GM23338 (cell line): ENCODE measurements at regions not wholly inside any gene's neighbourhood (a gene's known extent, or its start where the extent isn't known, plus 50 kb on each side); places are given as distances from the start of the nearest gene placed in this dataset.

Experiments used
- ATAC-seq: fragments of 200-7000 bp; cut with Tn5 transposase; 3 replicates; pipeline ENCODE4 v1.9.1; 2020
- DNase-seq: peaks from one replicate; pipeline ENCODE4 v3.0.0-alpha.2; 2015; ENCODE audit warnings: low spot score
- H2AFZ ChIP-seq: fragments of 200-600 bp; sonication (generic); 2 replicates; pipeline ENCODE4 v1.8.0; 2016; ENCODE audit warnings: antibody characterized with exemption, mild to moderate bottlenecking, moderate library complexity
- H3F3A ChIP-seq: fragments of 200-600 bp; sonication (generic); replicated peaks from 2 replicates; pipeline ENCODE4 v1.8.0; 2017; ENCODE audit warnings: antibody characterized with exemption, mixed run types, low read depth
- H3K27ac ChIP-seq: fragments of 200-600 bp; sonication (generic); 2 replicates; pipeline ENCODE4 v1.6.1; 2016; ENCODE audit warnings: low read depth
- H3K27me3 ChIP-seq: fragments of 200-600 bp; sonication (generic); 2 replicates; pipeline ENCODE4 v1.8.0; 2016; ENCODE audit warnings: mild to moderate bottlenecking, mixed run types, moderate library complexity; ENCODE audit not compliant: insufficient read depth
- H3K36me3 ChIP-seq: fragments of 200-600 bp; sonication (generic); 2 replicates; pipeline ENCODE4 v1.8.0; 2016; ENCODE audit warnings: mild to moderate bottlenecking; ENCODE audit not compliant: insufficient read depth
- H3K4me1 ChIP-seq: fragments of 200-600 bp; sonication (generic); 2 replicates; pipeline ENCODE4 v1.8.0; 2016; ENCODE audit warnings: mild to moderate bottlenecking, moderate library complexity; ENCODE audit not compliant: insufficient read depth
- H3K4me2 ChIP-seq: fragments of 200-600 bp; sonication (generic); 2 replicates; pipeline ENCODE4 v1.7.1; 2017; ENCODE audit warnings: mixed run types
- H3K4me3 ChIP-seq: fragments of 200-600 bp; sonication (generic); 2 replicates; pipeline ENCODE4 v1.6.1; 2016; ENCODE audit warnings: mixed run types
- H3K79me2 ChIP-seq: fragments of 200-600 bp; sonication (generic); replicated peaks from 2 replicates; pipeline ENCODE4 v1.8.0; 2017; ENCODE audit warnings: mild to moderate bottlenecking; ENCODE audit not compliant: insufficient read depth
- H3K9me2 ChIP-seq: fragments of 200-600 bp; sonication (generic); 2 replicates; pipeline ENCODE4 v1.8.0; 2017; ENCODE audit not compliant: insufficient read depth
- H4K20me1 ChIP-seq: fragments of 200-600 bp; sonication (generic); replicated peaks from 2 replicates; pipeline ENCODE4 v1.8.0; 2017; ENCODE audit warnings: mild to moderate bottlenecking; ENCODE audit not compliant: insufficient read depth
- H3K27ac Mint-ChIP-seq: 2 replicates; pipeline ENCODE4 v1.8.0; 2020; ENCODE audit warnings: inconsistent platforms, mild to moderate bottlenecking, moderate library complexity, mixed read lengths
- H3K27me3 Mint-ChIP-seq: 3 replicates; pipeline ENCODE4 v1.8.0; 2022; ENCODE audit warnings: low read depth, mild to moderate bottlenecking, moderate library complexity, mixed read lengths, inconsistent platforms; ENCODE audit not compliant: insufficient read depth, poor library complexity
- H3K36me3 Mint-ChIP-seq: 3 replicates; pipeline ENCODE4 v1.8.0; 2021; ENCODE audit warnings: low read depth, mild to moderate bottlenecking, inconsistent platforms, moderate library complexity, mixed read lengths
- H3K4me1 Mint-ChIP-seq: 3 replicates; pipeline ENCODE4 v1.8.0; 2020; ENCODE audit warnings: mild to moderate bottlenecking, inconsistent platforms, mixed read lengths
- H3K4me3 Mint-ChIP-seq: 3 replicates; pipeline ENCODE4 v1.8.0; 2021; ENCODE audit warnings: moderate library complexity, mild to moderate bottlenecking, inconsistent platforms, mixed read lengths
- H3K9me3 Mint-ChIP-seq: 3 replicates; pipeline ENCODE4 v1.8.0; 2020; ENCODE audit warnings: moderate library complexity, mild to moderate bottlenecking, inconsistent platforms, mixed read lengths
- CREB1 ChIP-seq: fragments of 250-450 bp; sonication (Bioruptor Pico); IDR thresholded peaks from 2 replicates; pipeline ENCODE4 v1.5.0; 2020; ENCODE audit warnings: low read depth, mild to moderate bottlenecking, moderate library complexity
- CTCF ChIP-seq, 2 experiments: fragments of 200-600 bp in 1 of 2; sonication (generic) in 1 of 2; conservative IDR thresholded peaks; 2 replicates each; pipeline versions ENCODE4 v1.5.1 to v1.6.1; 2016 to 2017; ENCODE audit warnings: antibody characterized with exemption in 2 of 2, low read depth in 2 of 2, mild to moderate bottlenecking in 2 of 2, moderate library complexity in 1 of 2
- EZH2 ChIP-seq: fragments of 200-600 bp; sonication (generic); IDR thresholded peaks from one replicate; pipeline ENCODE4 v1.8.0; 2017; ENCODE audit warnings: antibody characterized with exemption, mild to moderate bottlenecking, low read depth; ENCODE audit not compliant: unreplicated experiment
- EZH2phosphoT487 ChIP-seq: fragments of 200-600 bp; sonication (generic); IDR thresholded peaks from one replicate; pipeline ENCODE4 v1.8.1; 2018; ENCODE audit warnings: antibody characterized with exemption; ENCODE audit not compliant: unreplicated experiment
- JUNB ChIP-seq: IDR thresholded peaks from one replicate; pipeline ENCODE4 v1.6.1; 2016; ENCODE audit warnings: antibody characterized with exemption; ENCODE audit not compliant: unreplicated experiment
- NANOG ChIP-seq: IDR thresholded peaks from 2 replicates; pipeline ENCODE4 v1.6.1; 2016; ENCODE audit warnings: antibody characterized with exemption, borderline replicate concordance
- POLR2AphosphoS5 ChIP-seq: IDR thresholded peaks from 2 replicates; pipeline ENCODE4 v1.6.1; 2016; ENCODE audit warnings: antibody characterized with exemption, low read depth
- REST ChIP-seq: IDR thresholded peaks from one replicate; pipeline ENCODE4 v1.6.1; 2018; ENCODE audit warnings: antibody characterized with exemption; ENCODE audit not compliant: unreplicated experiment
- STAT1 ChIP-seq: IDR thresholded peaks from one replicate; pipeline ENCODE4 v1.6.1; 2016; ENCODE audit warnings: antibody characterized with exemption; ENCODE audit not compliant: unreplicated experiment
- ZNF114 ChIP-seq: fragments of 250-450 bp; sonication (Bioruptor Pico); IDR thresholded peaks from 2 replicates; pipeline ENCODE4 v1.5.0; 2020; ENCODE audit warnings: mild to moderate bottlenecking, moderate library complexity
- ZNF331 ChIP-seq: fragments of 250-450 bp; sonication (Bioruptor Pico); IDR thresholded peaks from 2 replicates; pipeline ENCODE4 v1.5.0; 2020; ENCODE audit warnings: low read depth, mild to moderate bottlenecking, moderate library complexity
- TF ChIP-seq, protein P1 (sequence below): IDR thresholded peaks from 2 replicates; pipeline ENCODE4 v1.6.1; 2016; ENCODE audit warnings: antibody characterized with exemption
- TF ChIP-seq, protein P2 (sequence below): fragments of 250-450 bp; sonication (Bioruptor Pico); IDR thresholded peaks from 2 replicates; pipeline ENCODE4 v1.5.0; 2020; ENCODE audit warnings: mild to moderate bottlenecking, moderate library complexity

DNA sequence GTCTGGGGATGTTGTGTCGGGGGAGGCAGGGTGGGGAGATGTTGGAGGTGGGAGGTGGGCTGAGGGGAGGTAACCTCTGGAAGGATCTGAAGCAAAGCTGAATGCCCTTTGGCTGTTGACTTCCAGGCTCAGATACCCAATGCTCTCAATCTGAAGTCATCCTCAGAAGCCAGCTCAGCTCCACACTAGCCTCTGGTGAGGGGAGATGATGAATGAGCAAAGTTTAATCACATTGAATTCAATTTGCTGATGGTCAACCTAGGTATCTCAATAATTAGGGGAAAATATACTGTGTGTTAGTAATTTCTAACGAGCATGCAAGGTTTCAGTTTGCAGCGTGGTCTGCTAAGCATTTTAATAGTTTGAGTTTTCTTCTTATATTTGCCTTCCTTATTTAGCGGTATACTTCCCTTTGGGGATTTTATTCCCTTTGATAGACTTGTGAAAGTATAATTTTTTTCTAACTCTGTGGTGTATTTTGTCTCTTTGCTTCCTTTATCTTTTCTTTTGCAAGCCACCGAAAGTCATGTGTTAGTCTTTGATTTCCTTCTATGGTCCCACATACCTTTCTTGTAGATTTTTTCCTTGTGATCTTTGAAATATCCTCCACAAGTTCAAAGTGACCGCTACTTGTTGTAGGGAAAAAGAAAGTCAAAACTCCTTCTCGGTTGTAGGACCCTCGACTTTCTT lies 146.3 kb upstream of the LEF1 start:
- H3F3A ChIP-seq = no peaks in the 10 kb centered on the region
- Mint-ChIP-seq H3K9me3 (peaks cover 9% of the 10 kb centered on the region), H3K4me3 (no peak overlapping the region), H3K4me1 (peaks cover 4% of the 10 kb centered on the region; the same call in 1 of the 3 replicates), H3K27ac (no peak overlapping the region), H3K36me3 (0 out of 3 replicates have a peak, but pooled peaks cover under 1% of the 10 kb centered on the region), H3K27me3 (peaks cover 2% of the 10 kb centered on the region)
- no peaks in the 10 kb centered on the region for H3K27me3 ChIP-seq
- H3K27ac ChIP-seq = no peak overlapping the region
- TF ChIP-seq EZH2phosphoT487 (no peak), POLR2AphosphoS5 (no peak), CREB1 (CRISPR knock-in tag) (no peak), STAT1 (no peak), ZNF331 (no peak), ZNF114 (no peak), EZH2 (no peak), REST (no peak), JUNB (no peak), NANOG (no peak), CTCF (conservative IDR thresholded peaks at IDR 0.05; ENCODE audit: low read depth in 2 of 2) (no peak)
- TF ChIP-seq, protein P1, sequence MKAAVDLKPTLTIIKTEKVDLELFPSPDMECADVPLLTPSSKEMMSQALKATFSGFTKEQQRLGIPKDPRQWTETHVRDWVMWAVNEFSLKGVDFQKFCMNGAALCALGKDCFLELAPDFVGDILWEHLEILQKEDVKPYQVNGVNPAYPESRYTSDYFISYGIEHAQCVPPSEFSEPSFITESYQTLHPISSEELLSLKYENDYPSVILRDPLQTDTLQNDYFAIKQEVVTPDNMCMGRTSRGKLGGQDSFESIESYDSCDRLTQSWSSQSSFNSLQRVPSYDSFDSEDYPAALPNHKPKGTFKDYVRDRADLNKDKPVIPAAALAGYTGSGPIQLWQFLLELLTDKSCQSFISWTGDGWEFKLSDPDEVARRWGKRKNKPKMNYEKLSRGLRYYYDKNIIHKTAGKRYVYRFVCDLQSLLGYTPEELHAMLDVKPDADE = no peak
- TF ChIP-seq, protein P2, sequence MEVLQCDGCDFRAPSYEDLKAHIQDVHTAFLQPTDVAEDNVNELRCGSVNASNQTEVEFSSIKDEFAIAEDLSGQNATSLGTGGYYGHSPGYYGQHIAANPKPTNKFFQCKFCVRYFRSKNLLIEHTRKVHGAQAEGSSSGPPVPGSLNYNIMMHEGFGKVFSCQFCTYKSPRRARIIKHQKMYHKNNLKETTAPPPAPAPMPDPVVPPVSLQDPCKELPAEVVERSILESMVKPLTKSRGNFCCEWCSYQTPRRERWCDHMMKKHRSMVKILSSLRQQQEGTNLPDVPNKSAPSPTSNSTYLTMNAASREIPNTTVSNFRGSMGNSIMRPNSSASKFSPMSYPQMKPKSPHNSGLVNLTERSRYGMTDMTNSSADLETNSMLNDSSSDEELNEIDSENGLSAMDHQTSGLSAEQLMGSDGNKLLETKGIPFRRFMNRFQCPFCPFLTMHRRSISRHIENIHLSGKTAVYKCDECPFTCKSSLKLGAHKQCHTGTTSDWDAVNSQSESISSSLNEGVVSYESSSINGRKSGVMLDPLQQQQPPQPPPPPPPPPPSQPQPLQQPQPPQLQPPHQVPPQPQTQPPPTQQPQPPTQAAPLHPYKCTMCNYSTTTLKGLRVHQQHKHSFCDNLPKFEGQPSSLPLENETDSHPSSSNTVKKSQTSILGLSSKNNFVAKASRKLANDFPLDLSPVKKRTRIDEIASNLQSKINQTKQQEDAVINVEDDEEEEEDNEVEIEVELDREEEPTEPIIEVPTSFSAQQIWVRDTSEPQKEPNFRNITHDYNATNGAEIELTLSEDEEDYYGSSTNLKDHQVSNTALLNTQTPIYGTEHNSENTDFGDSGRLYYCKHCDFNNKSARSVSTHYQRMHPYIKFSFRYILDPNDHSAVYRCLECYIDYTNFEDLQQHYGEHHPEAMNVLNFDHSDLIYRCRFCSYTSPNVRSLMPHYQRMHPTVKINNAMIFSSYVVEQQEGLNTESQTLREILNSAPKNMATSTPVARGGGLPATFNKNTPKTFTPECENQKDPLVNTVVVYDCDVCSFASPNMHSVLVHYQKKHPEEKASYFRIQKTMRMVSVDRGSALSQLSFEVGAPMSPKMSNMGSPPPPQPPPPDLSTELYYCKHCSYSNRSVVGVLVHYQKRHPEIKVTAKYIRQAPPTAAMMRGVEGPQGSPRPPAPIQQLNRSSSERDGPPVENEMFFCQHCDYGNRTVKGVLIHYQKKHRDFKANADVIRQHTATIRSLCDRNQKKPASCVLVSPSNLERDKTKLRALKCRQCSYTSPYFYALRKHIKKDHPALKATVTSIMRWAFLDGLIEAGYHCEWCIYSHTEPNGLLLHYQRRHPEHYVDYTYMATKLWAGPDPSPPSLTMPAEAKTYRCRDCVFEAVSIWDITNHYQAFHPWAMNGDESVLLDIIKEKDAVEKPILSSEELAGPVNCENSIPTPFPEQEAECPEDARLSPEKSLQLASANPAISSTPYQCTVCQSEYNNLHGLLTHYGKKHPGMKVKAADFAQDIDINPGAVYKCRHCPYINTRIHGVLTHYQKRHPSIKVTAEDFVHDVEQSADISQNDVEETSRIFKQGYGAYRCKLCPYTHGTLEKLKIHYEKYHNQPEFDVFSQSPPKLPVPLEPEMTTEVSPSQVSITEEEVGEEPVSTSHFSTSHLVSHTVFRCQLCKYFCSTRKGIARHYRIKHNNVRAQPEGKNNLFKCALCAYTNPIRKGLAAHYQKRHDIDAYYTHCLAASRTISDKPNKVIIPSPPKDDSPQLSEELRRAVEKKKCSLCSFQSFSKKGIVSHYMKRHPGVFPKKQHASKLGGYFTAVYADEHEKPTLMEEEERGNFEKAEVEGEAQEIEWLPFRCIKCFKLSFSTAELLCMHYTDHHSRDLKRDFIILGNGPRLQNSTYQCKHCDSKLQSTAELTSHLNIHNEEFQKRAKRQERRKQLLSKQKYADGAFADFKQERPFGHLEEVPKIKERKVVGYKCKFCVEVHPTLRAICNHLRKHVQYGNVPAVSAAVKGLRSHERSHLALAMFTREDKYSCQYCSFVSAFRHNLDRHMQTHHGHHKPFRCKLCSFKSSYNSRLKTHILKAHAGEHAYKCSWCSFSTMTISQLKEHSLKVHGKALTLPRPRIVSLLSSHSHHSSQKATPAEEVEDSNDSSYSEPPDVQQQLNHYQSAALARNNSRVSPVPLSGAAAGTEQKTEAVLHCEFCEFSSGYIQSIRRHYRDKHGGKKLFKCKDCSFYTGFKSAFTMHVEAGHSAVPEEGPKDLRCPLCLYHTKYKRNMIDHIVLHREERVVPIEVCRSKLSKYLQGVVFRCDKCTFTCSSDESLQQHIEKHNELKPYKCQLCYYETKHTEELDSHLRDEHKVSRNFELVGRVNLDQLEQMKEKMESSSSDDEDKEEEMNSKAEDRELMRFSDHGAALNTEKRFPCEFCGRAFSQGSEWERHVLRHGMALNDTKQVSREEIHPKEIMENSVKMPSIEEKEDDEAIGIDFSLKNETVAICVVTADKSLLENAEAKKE (CRISPR knock-in tag) = no peak
- H3K4me1 ChIP-seq = no peaks in the 10 kb centered on the region
- ATAC-seq = no peak
- no peak overlapping the region for H2AFZ ChIP-seq
- no peak overlapping the region for H3K4me3 ChIP-seq
- DNase-seq = no peak
- H3K4me2 ChIP-seq = no peak overlapping the region
- H4K20me1 ChIP-seq = no peaks in the 10 kb centered on the region
- no peaks in the 10 kb centered on the region for H3K79me2 ChIP-seq
- H3K36me3 ChIP-seq = no peaks in the 10 kb centered on the region
- H3K9me2 ChIP-seq = no peaks in the 10 kb centered on the region
